ENCODE measurements at regions not wholly inside any gene's neighbourhood (a gene's known extent, or its start where the extent isn't known, plus 50 kb on each side); places are given as distances from the start of the nearest gene placed in this dataset.
"Not testable (repeated sequence)": the region's sequence is repeated elsewhere in the genome, so short reads cannot be mapped to it uniquely, and the experiment has no call there.

DNA sequence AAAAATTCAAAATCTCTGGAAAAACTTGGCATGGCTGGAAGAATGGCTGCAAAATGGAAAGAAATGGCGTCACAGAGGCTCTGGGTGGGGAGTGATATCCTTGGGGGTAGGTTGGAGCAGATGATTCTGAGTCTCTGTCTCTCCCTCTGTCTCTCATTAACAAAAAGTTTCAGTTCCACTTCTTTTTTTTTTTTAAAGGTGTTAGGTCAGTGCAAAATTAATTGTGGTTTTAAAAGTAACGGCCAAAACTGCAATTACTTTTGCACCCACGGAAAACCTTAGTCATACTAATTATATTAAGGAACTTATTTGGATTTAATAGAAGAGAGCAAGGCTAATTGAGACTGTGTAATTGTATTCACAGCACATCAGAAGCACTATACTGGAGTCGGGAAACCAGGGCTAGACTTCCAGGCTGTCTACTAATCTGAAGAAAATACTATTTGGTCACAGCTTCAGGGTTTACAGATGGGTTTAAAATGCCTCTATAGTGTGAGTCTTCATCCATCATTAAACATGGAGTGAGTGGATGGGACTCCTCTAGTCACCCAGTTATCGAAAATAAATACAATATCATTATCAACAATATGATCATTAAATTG is 289.1 kb upstream of the PLD5 start:
- no peak for DNase-seq (ENCODE audit: low spot score)

DNA sequence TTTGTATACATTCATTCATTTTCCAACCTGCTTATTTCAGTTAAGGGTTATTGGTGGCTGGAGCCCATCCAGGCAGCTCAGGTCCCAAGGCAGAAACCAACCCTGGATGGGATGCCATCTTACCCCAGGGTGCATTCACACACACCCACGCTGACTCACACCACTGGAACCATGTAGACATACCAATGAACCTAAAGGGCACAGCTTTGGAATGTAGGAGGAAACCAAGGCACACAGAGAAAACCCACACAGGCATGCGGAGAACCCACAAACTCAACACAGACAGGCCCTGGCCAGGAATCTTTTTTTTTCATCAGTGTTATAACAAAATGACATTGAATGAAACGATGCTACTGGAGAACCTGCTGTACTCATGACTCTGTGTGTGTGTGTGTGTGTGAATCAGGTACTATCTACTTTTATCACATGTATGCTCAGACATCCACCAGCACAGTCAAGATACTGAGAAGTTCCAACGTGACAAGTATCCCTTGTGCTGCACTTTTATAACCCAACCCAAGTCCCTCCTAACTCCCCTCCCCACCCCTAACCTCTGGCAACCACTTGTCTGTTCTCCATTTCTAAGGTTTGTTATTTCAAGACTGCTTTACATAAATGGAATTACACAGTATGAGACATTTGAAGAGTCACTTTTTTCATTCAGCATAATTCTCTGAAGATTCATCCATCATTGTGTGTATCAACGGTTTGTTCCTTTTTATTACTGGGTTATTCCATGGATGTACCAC is 286.8 kb upstream of the PLD5 start:
- no peak for DNase-seq (ENCODE audit: low spot score)

DNA sequence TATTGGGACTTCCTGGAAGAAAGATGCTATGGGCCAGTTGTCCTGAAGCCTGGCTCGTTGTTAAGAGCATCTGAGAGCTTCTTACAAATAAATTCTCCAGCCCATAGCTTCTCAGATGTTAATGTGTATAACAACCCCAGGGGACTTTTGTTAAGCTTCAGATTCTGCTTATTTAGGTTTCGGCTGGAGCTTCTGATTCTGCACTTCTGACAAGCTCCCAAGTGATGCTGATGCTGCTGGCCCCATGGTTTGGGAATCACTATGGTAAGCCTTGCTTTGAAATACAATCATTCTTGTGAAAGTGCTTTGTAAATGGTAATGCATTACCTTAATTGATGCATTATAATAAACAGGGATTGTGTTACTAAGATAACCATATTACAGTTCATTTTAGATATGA is 281.8 kb upstream of the PLD5 start:
- DNase-seq (ENCODE audit: low spot score) = no peak

DNA sequence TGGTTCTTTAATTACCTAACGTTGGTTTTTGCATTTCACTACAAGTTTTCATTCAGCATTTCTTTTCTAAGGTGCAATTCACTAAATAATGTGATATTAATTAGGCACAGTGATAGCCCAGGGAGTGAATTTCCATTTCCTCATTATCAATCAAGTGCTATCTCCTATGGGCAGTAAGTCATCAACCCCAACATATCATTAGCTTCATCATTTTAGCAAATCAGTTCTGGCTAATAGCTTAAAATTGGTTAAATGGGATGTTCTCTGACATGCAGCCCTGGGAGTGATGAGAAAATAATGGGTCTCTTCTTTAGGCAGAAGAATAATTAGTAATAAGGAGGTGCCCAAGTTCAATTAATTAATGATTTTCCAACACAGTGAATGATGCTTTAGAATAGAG is 280.9 kb upstream of the PLD5 start:
- not testable (repeated sequence) for DNase-seq (ENCODE audit: low spot score)

DNA sequence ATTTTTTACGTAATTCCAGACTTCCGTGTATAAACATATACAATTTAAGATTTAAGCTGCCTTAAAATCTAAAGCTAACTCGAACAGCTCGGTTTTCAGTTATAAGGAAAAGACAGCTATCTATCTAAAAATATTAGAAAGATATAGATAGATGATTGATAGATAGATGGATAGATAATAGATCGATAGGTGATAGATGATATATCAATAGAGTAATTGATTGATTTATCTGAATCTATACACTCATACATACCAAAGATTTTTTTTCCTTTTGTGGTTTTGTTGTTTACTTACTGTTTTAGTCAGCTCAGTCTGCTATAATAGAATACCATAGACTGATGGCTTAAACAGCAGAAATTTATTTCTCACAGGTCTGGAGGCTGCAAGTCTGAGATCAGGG is 278.5 kb upstream of the PLD5 start:
- DNase-seq (ENCODE audit: low spot score) = no peak

DNA sequence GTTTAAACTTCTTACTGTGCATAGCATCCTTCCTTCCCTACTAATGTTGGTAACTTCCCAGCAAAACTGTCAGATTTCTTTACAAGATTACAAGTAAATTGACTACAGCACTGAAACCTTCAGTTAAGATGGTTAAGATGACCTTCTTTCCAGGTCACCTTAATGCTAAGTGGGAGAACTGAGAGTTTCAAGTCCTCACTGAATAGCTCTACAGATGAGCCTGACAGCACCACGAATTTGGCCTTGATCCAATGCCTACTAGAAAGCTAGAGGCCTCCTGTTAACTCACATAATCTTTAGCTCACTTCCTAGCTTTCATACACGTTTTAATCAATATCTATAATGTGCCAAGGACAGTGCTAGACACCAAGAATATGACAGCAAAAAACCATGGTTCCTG is 276.0 kb upstream of the PLD5 start:
- no peak for DNase-seq (ENCODE audit: low spot score)

DNA sequence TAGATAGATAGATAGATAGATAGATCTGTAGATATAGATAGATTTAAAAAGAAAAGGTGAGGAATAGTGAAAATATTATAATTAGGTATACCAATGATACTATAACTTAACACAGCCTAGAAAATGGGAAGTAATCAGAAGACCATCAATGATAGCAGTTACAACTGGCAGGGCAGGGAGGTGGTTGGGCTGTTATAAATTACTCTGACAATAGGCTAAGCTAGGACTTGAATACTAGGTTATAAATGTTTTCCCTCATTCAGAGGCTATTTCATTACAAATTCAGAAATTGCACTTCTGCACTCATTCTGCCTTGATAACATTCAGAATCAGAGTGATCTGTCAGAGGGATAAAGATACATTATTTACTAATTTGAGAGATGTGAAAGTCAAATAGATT is 273.4 kb upstream of the PLD5 start:
- DNase-seq (ENCODE audit: low spot score) = no peak

DNA sequence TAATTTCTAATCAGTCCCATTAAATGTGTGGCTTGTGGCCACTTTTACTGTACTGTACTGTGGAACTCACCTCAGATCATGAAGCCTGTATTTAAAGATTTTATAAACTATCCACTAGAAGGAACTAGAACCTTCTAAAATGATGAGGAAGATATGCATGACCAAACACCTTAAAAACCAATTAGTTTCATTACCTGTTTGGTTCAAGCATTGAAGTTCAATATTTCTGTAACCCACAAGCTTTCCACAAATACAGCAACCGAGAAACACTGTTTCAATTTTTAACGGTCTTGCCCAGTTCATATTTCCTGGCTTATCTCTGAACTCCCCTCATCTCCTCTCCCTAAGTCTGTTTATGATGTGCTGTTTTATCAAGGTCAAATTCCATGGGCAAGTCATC is 264.3 kb upstream of the PLD5 start:
- DNase-seq (ENCODE audit: low spot score) = no peak

DNA sequence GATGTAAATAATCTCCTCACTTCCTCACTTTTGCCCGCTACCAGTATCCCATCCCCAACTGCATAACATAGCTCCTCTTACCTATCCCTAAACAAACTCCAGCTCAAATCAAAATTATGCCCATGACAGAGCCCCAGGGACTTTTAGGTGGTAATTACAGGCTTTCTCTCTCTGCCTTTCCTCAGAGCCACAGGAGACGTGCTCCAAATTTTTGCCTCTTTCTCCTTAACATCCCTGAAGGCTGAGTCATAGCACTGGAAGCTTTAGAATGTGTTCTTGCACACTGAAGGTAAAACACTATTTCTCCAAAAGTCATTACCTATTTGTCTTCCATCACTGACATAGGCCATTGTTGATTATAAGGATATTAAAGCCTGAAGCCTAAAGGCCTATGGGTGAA is 263.5 kb upstream of the PLD5 start:
- no peak for DNase-seq (ENCODE audit: low spot score)

DNA sequence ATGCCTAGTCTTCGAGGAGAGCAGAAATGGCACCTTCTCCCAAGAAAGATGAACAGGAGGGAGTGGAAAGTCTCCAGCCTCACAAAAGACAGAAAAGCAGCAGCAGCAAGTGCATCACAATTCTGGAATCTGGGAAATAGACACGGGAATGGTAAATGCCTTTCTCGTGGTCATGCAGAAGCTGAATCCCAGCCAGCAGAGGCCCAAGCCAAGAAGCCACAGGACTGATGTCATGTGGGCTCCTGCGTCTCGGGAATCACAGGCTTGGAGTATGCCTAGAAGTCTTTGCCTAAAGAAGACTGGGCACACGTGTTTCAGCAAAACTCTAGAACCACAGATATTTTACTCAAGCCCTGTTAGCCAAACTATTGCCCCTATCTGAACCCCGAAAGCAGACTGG is 260.3 kb upstream of the PLD5 start:
- peak; percentile 33 for DNase-seq (ENCODE audit: low spot score)

DNA sequence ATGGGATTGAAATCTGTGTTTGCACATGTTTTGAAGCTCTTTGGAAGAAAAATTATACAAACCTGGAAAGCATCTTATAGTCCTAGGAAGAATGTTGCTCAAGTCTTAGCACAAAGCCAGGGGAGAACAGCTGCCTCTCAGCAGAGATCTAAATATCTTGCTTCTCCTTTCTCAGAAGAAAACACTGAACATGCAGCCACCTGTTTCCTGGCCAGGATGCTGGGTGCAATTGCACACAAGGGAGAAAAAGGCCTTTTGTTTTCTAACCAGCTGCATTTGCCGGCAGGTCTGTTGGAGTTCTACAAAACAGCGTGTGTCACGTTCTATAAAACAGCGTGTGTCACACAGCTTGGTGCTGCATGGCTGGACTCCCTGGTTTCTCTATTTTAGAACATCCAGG is 259.6 kb upstream of the PLD5 start:
- DNase-seq (ENCODE audit: low spot score) = peak; percentile 74

DNA sequence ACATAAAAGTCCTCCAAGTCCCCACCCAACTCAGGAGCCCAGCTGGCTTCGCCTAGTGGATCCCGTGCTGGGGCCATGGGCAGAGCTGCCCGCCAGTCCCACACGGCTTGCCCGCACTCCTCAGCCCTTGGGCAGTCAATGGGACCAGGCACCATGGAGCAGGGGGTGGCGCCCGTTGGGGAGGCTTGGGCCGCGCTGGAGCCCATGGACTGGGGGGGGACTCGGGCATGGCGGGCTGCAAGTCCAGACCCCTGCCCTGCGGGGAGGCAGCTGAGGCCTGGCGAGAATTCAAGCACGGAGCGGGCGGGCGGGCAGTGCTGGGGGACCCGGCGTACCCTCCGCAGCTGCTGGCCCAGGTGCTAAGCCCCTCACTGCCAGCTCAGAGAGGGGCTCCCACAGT is 249.8 kb upstream of the PLD5 start:
- no peak for DNase-seq (ENCODE audit: low spot score)

DNA sequence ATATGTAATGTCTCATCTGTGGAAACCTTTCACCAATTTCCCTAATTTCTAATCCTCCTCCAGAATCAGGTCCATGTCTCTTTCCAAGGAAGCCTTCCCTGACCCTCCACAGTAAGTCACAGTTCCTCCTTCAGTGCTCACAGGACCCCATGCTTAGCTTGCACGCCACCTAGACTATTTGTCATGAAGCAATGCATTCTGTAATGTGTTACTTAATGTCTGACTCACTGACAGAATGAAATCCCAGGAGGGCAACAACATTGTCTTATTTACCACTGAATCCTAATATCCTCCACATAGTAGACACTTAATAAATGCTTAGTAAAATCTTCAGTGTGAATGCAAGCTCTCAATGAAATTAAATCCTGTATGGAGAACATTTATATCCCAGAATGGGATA is 245.9 kb upstream of the PLD5 start:
- no peak for DNase-seq (ENCODE audit: low spot score)

DNA sequence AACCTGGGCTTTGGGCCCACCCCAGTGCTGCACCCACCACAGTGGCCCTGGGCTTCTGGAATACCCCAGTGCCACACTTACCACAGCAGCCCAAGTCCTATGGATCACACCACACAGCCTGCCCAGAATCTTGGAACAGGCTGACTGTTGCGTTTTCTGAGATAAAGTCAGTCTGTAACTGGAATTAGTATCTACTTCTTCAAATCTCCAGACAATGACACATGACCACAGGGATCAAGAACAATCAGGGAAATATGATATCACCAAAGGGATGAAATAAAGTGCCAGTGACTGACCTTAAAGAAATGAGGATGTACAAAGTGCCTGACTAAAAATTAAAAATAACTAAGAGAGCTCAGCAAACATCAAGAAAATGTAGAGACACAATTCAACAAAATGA is 239.7 kb upstream of the PLD5 start:
- no peak for DNase-seq (ENCODE audit: low spot score)

DNA sequence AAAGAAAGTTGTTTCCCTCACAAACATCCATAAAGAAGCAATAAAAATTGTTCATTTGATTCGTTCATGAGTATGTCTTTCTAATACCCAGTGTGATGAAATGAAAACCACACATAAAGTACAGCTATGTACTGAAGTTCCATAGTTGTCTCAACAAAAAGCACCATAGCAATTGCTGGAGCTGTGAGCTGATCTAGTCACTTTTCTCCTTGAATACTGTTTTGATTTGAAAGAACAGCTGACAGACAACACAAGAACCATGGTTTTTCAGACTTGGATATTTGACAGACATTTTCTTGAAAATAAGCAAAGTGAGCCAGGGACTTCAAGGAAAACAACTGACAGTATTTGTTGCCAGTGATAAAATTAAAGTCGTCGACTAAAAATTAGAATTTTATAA is 237.1 kb upstream of the PLD5 start:
- no peak for DNase-seq (ENCODE audit: low spot score)

DNA sequence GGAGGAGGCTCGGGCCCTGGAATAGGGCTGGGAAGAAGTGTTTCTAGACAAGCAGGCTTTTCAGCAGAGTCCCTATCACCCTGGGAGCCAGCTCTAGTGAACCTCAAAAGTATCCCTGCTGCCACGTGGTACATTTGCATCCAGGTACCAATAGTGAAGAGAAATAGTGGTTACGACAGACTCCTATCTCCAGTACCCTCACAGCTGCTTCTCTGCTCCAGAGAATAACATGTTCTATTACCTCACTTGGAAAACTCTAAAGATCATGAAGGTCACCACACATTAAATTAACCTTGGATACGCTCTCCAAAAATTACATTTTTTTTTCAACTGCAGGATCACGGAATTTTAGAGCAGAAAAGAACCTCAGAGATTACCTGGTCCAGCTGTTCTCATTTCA is 230.4 kb upstream of the PLD5 start:
- no peak for DNase-seq (ENCODE audit: low spot score)

DNA sequence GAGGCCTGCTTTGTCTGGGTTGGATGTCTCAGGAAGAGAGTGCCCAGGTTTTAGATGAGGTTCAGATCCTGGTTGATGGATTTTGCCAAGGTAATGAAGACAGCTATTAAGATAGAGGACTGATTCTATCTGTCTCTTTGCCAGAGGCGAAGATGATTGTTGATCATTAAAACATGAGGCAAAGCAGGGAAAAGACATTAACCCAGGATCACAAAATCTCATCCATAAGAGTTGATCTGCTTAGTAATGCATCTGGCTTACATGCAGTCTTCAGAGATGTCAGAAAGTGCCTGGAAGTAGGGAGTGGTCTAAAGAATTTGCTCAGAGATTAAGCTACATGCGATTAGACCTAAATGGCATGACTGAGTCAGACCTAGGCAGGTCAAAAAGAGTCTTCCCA is 229.6 kb upstream of the PLD5 start:
- DNase-seq (ENCODE audit: low spot score) = no peak

DNA sequence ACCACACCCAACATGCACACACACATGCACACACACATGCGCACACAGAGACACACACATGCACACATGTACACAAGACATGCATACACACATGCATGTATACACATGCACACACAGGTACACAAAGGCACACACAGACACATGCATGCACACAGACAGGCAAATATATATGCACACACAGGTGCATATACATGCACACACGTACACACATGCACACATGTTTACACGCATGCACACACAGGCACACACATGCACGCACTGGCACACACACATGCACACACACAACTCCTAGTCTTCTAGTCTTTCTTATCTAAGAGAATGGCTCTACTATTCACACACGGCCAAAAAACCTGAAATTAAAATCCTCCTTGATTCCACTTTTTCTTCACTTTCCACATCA is 222.7 kb upstream of the PLD5 start:
- no peak for DNase-seq (ENCODE audit: low spot score)

DNA sequence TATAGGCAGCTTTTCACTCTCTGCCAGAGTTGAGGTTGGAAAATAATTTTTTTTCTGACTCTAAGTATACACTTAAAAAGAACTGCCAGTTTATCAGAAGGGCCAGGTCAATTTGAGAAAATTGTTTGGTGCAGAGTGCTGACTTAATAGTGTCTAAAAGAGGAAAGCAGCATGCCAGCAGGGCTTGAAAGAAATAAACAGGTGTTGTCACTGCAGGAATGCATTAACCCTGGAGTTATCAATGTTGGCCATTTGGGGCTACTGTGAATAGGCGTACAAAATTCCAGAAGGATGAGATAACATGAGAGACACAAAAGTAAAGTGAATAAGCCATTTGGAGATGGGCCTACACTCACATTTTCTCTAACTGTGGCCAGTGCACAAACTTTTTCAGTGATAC is 220.6 kb upstream of the PLD5 start:
- peak; percentile 6 for DNase-seq (ENCODE audit: low spot score)

DNA sequence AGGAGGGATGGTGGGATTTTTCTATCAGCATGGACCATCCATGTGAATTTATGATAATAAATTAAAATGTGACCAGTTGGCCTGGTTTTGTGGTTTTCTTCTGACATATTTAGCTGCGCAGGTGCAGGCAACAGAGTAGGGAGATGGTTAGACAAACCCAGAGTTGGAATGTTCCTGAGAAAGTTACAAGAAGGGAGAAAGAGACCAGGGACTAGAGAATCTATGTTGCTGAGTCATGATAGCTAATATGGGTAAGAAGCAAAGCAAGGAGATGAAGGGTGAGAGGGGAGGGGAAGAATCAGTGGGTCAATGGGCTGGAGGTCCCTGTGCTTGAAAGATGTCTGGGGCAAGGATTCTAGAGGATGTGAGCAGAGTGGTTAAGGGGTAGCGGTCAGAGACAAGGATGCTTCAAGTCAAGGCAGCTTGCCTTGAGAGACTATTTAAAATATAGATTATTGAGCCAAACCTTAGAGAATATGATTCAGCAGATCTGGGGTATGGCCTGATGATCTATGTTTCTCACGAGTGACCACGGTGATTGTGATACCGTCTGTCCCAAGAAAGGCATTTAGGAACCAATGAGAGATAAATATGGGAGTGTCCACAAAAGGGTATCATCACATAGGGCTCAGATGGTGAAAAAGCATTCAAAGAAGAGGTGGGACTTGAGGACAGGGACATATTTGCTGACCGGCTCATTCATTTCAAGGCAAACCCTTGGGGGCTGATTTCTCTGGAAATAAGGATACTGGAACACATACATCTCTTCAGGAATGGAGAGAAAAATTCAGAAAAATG is 219.7 kb upstream of the PLD5 start:
- DNase-seq (ENCODE audit: low spot score) = no peak

DNA sequence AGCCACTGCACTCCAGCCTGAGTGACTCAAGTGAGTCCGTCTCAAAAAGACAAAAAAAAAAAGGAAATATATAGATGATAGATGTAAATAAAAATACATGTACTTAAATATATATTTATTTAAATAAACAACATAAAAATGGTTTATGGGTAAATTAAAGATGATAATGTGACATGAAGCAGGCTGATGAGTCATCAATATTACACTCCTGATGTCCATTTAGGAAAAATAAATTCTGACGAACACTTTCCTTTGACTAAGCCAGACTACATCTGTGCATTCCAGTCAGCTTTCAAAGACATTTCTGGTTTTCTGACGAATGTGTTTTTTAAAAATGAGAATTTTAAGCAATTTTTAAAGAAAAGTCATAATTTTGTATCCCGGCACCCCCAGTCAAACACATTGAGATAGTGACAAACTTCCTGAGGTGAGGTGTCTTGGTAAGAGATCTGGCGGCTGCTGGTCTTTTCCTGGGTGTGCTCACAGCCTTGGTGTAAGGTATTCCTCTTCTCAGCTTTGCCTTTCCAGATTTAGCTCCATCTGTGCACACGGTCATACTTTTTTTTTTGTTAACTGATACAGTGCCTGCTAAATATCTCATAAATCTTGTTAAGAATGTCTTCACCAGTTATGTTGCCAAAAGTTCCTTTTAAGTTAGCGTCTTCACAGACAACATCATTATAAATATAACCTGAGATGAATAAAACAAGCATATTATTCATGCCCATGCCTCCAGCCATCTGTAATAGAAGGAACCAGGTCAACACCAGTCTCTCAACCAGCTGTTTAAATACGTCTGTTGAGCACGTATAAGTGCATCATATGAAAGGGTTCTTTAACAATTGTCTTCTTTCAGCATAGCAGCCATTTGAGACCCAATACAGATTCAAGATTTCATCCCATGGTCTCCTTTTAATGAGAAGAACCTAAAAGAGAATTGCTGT is 214.5 kb upstream of the PLD5 start:
- DNase-seq (ENCODE audit: low spot score) = no peak

DNA sequence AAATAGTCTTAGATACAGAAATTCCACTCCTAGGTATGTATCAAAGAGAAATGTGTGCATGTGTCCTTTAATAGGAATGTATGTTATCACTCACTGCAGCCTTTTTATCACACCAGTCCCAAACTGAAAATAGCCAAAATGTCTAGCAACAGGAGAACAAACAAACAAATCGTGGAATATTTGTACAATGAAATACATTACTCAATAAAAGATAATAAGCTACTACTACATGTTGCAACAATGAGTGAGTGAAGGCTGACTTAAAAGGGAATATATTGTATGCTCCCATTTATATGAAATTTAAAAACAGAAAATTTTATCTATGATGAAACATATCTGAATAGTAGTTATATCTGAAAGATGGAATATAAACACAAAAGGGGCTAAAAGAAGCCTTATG is 212.1 kb upstream of the PLD5 start:
- no peak for DNase-seq (ENCODE audit: low spot score)
